B cell (primary cell): ENCODE measurements at regions not wholly inside any gene's neighbourhood (a gene's known extent, or its start where the extent isn't known, plus 50 kb on each side); places are given as distances from the start of the nearest gene placed in this dataset.

Experiments
- ATAC-seq: fragments of 200-7000 bp; cut with Tn5 transposase; one replicate; pipeline ENCODE4 v1.10.0; 2021; ENCODE audit warnings: low read depth, mild to moderate bottlenecking, moderate number of reproducible peaks, moderate library complexity
- CTCF ChIA-PET: fragments of 350-600 bp; sonication (Branson Sonifier 250); formaldehyde crosslinking; loops from one replicate; lab custom pipeline; 2021; ENCODE audit warnings: antibody characterized with exemption, inconsistent platforms; lab: Charles Lee
- POLR2A ChIA-PET: fragments of 350-600 bp; sonication (Branson Sonifier 250); formaldehyde crosslinking; loops from one replicate; lab custom pipeline; 2021; ENCODE audit warnings: antibody characterized with exemption; lab: Charles Lee
- DNase-seq: peaks from one replicate; pipeline ENCODE4 v3.0.0; 2013
- H2AFZ ChIP-seq: 2 replicates; pipeline ENCODE4 v1.6.1; 2012; ENCODE audit warnings: mild to moderate bottlenecking, low read depth, low read length; ENCODE audit not compliant: insufficient read depth, poor library complexity, severe bottlenecking
- H3K27ac ChIP-seq, 2 donors: 1 replicate in 1 of 2; 2 replicates in 1 of 2; pipeline ENCODE4 v1.5.1; 2012 to 2013; ENCODE audit warnings: low read length in 2 of 2, mild to moderate bottlenecking in 2 of 2, moderate library complexity in 1 of 2
- H3K27me3 ChIP-seq, 4 experiments: fragments of 200-600 bp in 1 of 4; sonication (generic) in 1 of 4; replicated peaks in 1 of 4; 1 replicate in 2 of 4; 2 replicates in 2 of 4; pipeline versions ENCODE4 v1.6.1 to v1.7.0; 2013 to 2016; ENCODE audit warnings: low read length in 3 of 4, mild to moderate bottlenecking in 2 of 4, mixed read lengths in 1 of 4, moderate library complexity in 1 of 4; ENCODE audit not compliant: insufficient read depth in 4 of 4, control insufficient read depth in 3 of 4; ENCODE audit errors: control extremely low read depth in 1 of 4
- H3K36me3 ChIP-seq, 2 experiments: replicated peaks in 1 of 2; 1 replicate in 1 of 2; 2 replicates in 1 of 2; pipeline versions ENCODE4 v1.6.1 to v1.7.1; 2013; ENCODE audit warnings: low read length in 1 of 2; ENCODE audit not compliant: insufficient read depth in 2 of 2, control insufficient read depth in 1 of 2; ENCODE audit errors: control extremely low read depth in 1 of 2, extremely low read depth in 1 of 2
- H3K4me1 ChIP-seq, 2 donors: fragments of 200-600 bp in 1 of 2; sonication (generic) in 1 of 2; 1 replicate in 1 of 2; 2 replicates in 1 of 2; pipeline versions ENCODE4 v1.5.1 to v1.6.1; 2013 to 2017; ENCODE audit warnings: low read length in 2 of 2; ENCODE audit not compliant: control insufficient read depth in 2 of 2, insufficient read depth in 2 of 2
- H3K4me2 ChIP-seq: replicated peaks from 2 replicates; pipeline ENCODE3; 2012; ENCODE audit warnings: mild to moderate bottlenecking, low read depth, low read length; ENCODE audit not compliant: poor library complexity, severe bottlenecking
- H3K4me3 ChIP-seq, 5 experiments: fragments of 200-600 bp in 1 of 5; sonication (generic) in 1 of 5; 1 replicate in 3 of 5; 2 replicates in 2 of 5; pipeline versions ENCODE4 v1.5.1 to v1.7.0; 2011 to 2016; ENCODE audit warnings: low read length in 4 of 5, mild to moderate bottlenecking in 4 of 5, low read depth in 2 of 5, control low read depth in 1 of 5, moderate library complexity in 1 of 5; ENCODE audit not compliant: insufficient read depth in 1 of 5; ENCODE audit errors: control extremely low read depth in 1 of 5, extremely low read depth in 1 of 5
- H3K79me2 ChIP-seq: fragments of 200-600 bp; sonication (generic); one replicate; pipeline ENCODE4 v1.6.0; 2016; ENCODE audit warnings: low read length; ENCODE audit not compliant: control insufficient read depth, insufficient read depth
- H3K9ac ChIP-seq: fragments of 200-600 bp; sonication (generic); 2 replicates; pipeline ENCODE4 v1.6.1; 2017; ENCODE audit warnings: mild to moderate bottlenecking, low read length, moderate library complexity
- H3K9me3 ChIP-seq, 3 donors: one replicate each; pipeline versions ENCODE4 v1.6.1 to v1.7.1; 2013; ENCODE audit warnings: low read length in 2 of 3; ENCODE audit not compliant: control insufficient read depth in 2 of 3, insufficient read depth in 1 of 3; ENCODE audit errors: control extremely low read depth in 1 of 3
- H4K20me1 ChIP-seq: 2 replicates; pipeline ENCODE4 v1.6.0; 2012; ENCODE audit warnings: mild to moderate bottlenecking, low read length; ENCODE audit not compliant: insufficient read depth, control insufficient read depth, poor library complexity, severe bottlenecking
- H3K27ac Mint-ChIP-seq: one replicate; pipeline ENCODE4 v1.8.0; 2021; ENCODE audit warnings: mixed read lengths
- H3K27me3 Mint-ChIP-seq: one replicate; pipeline ENCODE4 v1.8.0; 2021; ENCODE audit warnings: mixed read lengths
- H3K4me1 Mint-ChIP-seq: one replicate; pipeline ENCODE4 v1.8.0; 2021; ENCODE audit warnings: mixed read lengths
- H3K4me3 Mint-ChIP-seq: one replicate; pipeline ENCODE4 v1.8.0; 2021; ENCODE audit warnings: mixed read lengths
- H3K9me3 Mint-ChIP-seq: one replicate; pipeline ENCODE4 v1.8.0; 2022; ENCODE audit warnings: mixed read lengths; ENCODE audit not compliant: insufficient read depth
- EZH2 ChIP-seq: IDR thresholded peaks from 2 replicates; pipeline ENCODE4 v1.6.1; 2012; ENCODE audit warnings: borderline replicate concordance, low read depth, mild to moderate bottlenecking, moderate library complexity, low read length; ENCODE audit not compliant: insufficient read depth, poor library complexity, severe bottlenecking
- WGBS: methylation state at CpG from one replicate; pipeline ENCODE4 v1.1.5; 2013; ENCODE audit warnings: missing lambda C conversion rate; ENCODE audit not compliant: insufficient coverage; 5-methylcytosine and 5-hydroxymethylcytosine counted together
- intact Hi-C: fragments of 100-400 bp; cut with micrococcal nuclease; formaldehyde crosslinking; loops from one replicate; pipeline ENCODE4 v1.10.0; 2022
- TF ChIP-seq, protein P1 (sequence below): fragments of 200-600 bp; IDR thresholded peaks from one replicate; pipeline ENCODE4 v1.8.0; 2022; ENCODE audit warnings: antibody characterized with exemption, mild to moderate bottlenecking

DNA sequence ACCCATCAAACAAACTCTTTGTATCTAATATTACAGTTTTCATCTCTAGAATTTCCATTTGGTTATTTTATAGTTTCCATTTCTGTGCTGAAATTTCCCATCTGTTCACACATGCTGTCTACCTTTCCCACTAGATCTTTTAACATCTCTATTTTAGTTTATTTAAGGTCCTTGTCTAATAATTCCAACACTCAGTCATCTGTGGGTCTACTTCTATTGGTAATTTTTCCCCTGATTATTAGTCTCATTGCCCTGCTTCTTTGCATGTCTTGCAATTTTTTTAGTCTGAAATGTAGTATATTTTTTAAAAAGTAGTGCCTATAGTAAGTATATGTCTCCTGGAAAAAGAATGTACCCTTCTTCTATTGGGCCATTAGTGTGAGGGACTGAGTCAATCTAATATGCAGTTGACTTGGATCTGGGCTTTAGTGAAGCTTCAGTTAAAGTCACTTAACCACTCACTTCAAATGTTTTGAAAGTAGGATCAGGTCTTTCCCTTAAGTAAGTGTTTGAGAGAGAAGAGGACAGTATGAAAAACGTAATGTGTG is 370.8 kb downstream of the SEC14L1 start:
- H3K4me1 ChIP-seq, result no peaks in the 10 kb centered on the region
- H3K27ac ChIP-seq, result no peak overlapping the region
- H3K4me3 ChIP-seq, result no peak overlapping the region
- peaks cover 0 to 3% (median 0%) of the 10 kb centered on the region in 4 experiments for H3K27me3 ChIP-seq
- Mint-ChIP-seq H3K9me3 (peaks cover 7% of the 10 kb centered on the region), H3K27ac (no peak overlapping the region), H3K4me1 (no peaks in the 10 kb centered on the region), H3K27me3 (no peaks in the 10 kb centered on the region), H3K4me3 (no peak overlapping the region)
- no peak overlapping the region for H3K9ac ChIP-seq
- TF ChIP-seq EZH2, result no peak
- TF ChIP-seq, protein P1, sequence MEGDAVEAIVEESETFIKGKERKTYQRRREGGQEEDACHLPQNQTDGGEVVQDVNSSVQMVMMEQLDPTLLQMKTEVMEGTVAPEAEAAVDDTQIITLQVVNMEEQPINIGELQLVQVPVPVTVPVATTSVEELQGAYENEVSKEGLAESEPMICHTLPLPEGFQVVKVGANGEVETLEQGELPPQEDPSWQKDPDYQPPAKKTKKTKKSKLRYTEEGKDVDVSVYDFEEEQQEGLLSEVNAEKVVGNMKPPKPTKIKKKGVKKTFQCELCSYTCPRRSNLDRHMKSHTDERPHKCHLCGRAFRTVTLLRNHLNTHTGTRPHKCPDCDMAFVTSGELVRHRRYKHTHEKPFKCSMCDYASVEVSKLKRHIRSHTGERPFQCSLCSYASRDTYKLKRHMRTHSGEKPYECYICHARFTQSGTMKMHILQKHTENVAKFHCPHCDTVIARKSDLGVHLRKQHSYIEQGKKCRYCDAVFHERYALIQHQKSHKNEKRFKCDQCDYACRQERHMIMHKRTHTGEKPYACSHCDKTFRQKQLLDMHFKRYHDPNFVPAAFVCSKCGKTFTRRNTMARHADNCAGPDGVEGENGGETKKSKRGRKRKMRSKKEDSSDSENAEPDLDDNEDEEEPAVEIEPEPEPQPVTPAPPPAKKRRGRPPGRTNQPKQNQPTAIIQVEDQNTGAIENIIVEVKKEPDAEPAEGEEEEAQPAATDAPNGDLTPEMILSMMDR, result no peak
- intact Hi-C loops, result no loop called here
- no peaks in the 10 kb centered on the region for H3K36me3 ChIP-seq
- H3K9me3 ChIP-seq, result peaks cover 5 to 15% (median 13%) of the 10 kb centered on the region in 3 donors
- ATAC-seq, result no peak
- 63% methylated on average over 1 of the region's 1 CpG for WGBS
- no peaks in the 10 kb centered on the region for H3K79me2 ChIP-seq
- ChIA-PET CTCF (interaction anchor here (0.8 kb wide), 1 partner anchor 503 kb away, joined by 3 read pairs; no protein-coding TSS in a partner anchor), POLR2A (no interaction called here)
- no peaks in the 10 kb centered on the region for H4K20me1 ChIP-seq
- no peak overlapping the region for H3K4me2 ChIP-seq
- no peak for DNase-seq
- H2AFZ ChIP-seq, result no peak overlapping the region

DNA sequence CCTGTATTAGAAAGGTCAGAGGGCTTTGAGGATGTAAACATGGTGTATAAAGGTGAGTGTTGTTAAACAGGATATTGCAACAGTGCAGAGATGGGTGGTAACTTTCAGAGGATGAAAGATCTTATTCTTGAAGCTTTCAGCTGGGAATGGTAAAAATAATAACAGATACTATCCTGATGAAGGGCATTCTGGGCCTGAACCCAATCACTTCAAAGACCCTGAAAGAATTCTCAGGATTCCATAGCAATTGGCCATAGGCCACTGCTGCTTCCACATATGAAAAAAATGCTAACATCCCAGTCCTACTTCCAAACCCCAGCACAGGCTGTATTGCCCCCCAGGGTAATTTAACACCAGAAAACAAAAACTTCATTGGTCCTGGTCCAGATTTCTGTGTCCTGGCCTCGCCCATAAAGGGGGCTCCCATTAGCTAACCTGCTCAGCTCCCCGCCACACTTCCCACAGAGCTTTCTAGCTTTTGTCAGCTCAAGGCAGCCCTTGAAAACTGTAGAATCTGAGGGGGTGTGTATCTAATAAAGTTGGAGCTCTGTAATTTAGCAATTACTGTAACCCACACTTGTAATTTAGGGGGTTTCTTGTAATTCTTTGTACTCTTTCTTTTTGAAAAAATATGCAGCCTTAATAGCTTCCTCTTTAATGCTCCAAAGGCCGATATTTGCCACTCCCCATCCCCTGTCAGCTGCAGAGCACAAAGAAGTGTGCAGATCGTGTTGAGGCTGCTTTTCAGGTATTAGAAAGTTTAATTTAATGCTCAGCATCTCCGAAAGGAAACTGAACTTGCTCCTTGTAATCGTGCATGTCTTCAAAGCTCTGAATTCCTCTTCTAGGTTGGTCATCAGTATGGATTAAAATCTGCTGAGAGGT is 371.5 kb downstream of the SEC14L1 start:
- Histone ChIP-seq H2AFZ (no peak overlapping the region), H3K27ac (no peak overlapping the region), H3K79me2 (no peaks in the 10 kb centered on the region), H3K4me2 (no peak overlapping the region), H3K27me3 (peaks cover 0 to 3% (median 0%) of the 10 kb centered on the region in 4 experiments), H3K9ac (no peak overlapping the region), H4K20me1 (no peaks in the 10 kb centered on the region), H3K9me3 (peaks cover 5 to 15% (median 13%) of the 10 kb centered on the region in 3 donors), H3K36me3 (no peaks in the 10 kb centered on the region), H3K4me1 (no peaks in the 10 kb centered on the region), H3K4me3 (no peak overlapping the region)
- peaks cover 7% of the 10 kb centered on the region for H3K9me3 Mint-ChIP-seq
- no CpG with 5 or more reads among the region's 6 CpGs for WGBS
- no peaks in the 10 kb centered on the region for H3K27me3 Mint-ChIP-seq
- intact Hi-C loops, result no loop called here
- no peak overlapping the region for H3K27ac Mint-ChIP-seq
- no peak for DNase-seq
- ChIA-PET POLR2A (no interaction called here), CTCF (interaction anchor here (0.8 to 1.1 kb wide), 2 partner anchors 13 to 502 kb away, joined by 3 read pairs; no protein-coding TSS in a partner anchor)
- TF ChIP-seq, protein P1, result no peak
- no peak for TF ChIP-seq EZH2
- no peak overlapping the region for H3K4me3 Mint-ChIP-seq
- no peaks in the 10 kb centered on the region for H3K4me1 Mint-ChIP-seq
- ATAC-seq, result no peak
